Endodermal cell (in vitro differentiated cells): ENCODE measurements at regions not wholly inside any gene's neighbourhood (a gene's known extent, or its start where the extent isn't known, plus 50 kb on each side); places are given as distances from the start of the nearest gene placed in this dataset.

Experiments
- DNase-seq: peaks from one replicate; pipeline ENCODE4 v3.0.0-alpha.2; 2017
- H3K27ac ChIP-seq: 2 replicates; pipeline ENCODE4 v1.5.1; 2013; ENCODE audit warnings: mild to moderate bottlenecking, low read depth, low read length, moderate library complexity
- H3K27me3 ChIP-seq: 2 replicates; pipeline ENCODE4 v1.6.1; 2013; ENCODE audit warnings: mild to moderate bottlenecking, low read length, moderate library complexity; ENCODE audit not compliant: insufficient read depth, control insufficient read depth, poor library complexity, severe bottlenecking
- H3K36me3 ChIP-seq: 2 replicates; pipeline ENCODE4 v1.7.0; 2013; ENCODE audit warnings: mild to moderate bottlenecking, low read length, moderate library complexity; ENCODE audit not compliant: control insufficient read depth, insufficient read depth
- H3K4me1 ChIP-seq: one replicate; pipeline ENCODE4 v1.7.0; 2013; ENCODE audit warnings: low read length; ENCODE audit not compliant: control insufficient read depth, insufficient read depth
- H3K4me3 ChIP-seq: 2 replicates; pipeline ENCODE4 v1.5.1; 2013; ENCODE audit warnings: mild to moderate bottlenecking, low read length, moderate library complexity
- H3K9ac ChIP-seq: 2 replicates; pipeline ENCODE4 v1.6.1; 2013; ENCODE audit warnings: mild to moderate bottlenecking, low read length, moderate library complexity; ENCODE audit not compliant: poor library complexity, severe bottlenecking; ENCODE audit errors: extremely low read depth
- H3K9me3 ChIP-seq: 2 replicates; pipeline ENCODE4 v1.6.1; 2013; ENCODE audit warnings: mild to moderate bottlenecking, low read length, moderate library complexity; ENCODE audit not compliant: control insufficient read depth
- H3K27ac Mint-ChIP-seq: 2 replicates; pipeline ENCODE4 v1.8.0; 2020; ENCODE audit warnings: mixed read lengths
- H3K27me3 Mint-ChIP-seq: 2 replicates; pipeline ENCODE4 v1.8.0; 2021; ENCODE audit warnings: mild to moderate bottlenecking, mixed read lengths; ENCODE audit not compliant: insufficient read depth
- H3K36me3 Mint-ChIP-seq: 2 replicates; pipeline ENCODE4 v1.8.0; 2020; ENCODE audit warnings: low read depth, mixed read lengths
- H3K4me1 Mint-ChIP-seq: 2 replicates; pipeline ENCODE4 v1.8.0; 2020; ENCODE audit warnings: mixed read lengths
- H3K4me3 Mint-ChIP-seq: 2 replicates; pipeline ENCODE4 v1.8.0; 2020; ENCODE audit warnings: mild to moderate bottlenecking, moderate library complexity, mixed read lengths
- H3K9me3 Mint-ChIP-seq: 2 replicates; pipeline ENCODE4 v1.8.0; 2020; ENCODE audit warnings: mild to moderate bottlenecking, mixed read lengths
- WGBS, 2 experiments: methylation state at CpG; one replicate each; pipeline versions ENCODE4 v1.1.5 to v1.1.7; 2013; ENCODE audit warnings: missing lambda C conversion rate in 2 of 2, mixed read lengths in 1 of 2; ENCODE audit not compliant: insufficient coverage in 1 of 2, insufficient read length in 1 of 2; 5-methylcytosine and 5-hydroxymethylcytosine counted together
- TF ChIP-seq, protein P1 (sequence below): fragments of 200-600 bp; sonication (generic); conservative IDR thresholded peaks from 2 replicates; pipeline ENCODE4 v1.5.0; 2021; ENCODE audit warnings: antibody characterized with exemption, mild to moderate bottlenecking

DNA sequence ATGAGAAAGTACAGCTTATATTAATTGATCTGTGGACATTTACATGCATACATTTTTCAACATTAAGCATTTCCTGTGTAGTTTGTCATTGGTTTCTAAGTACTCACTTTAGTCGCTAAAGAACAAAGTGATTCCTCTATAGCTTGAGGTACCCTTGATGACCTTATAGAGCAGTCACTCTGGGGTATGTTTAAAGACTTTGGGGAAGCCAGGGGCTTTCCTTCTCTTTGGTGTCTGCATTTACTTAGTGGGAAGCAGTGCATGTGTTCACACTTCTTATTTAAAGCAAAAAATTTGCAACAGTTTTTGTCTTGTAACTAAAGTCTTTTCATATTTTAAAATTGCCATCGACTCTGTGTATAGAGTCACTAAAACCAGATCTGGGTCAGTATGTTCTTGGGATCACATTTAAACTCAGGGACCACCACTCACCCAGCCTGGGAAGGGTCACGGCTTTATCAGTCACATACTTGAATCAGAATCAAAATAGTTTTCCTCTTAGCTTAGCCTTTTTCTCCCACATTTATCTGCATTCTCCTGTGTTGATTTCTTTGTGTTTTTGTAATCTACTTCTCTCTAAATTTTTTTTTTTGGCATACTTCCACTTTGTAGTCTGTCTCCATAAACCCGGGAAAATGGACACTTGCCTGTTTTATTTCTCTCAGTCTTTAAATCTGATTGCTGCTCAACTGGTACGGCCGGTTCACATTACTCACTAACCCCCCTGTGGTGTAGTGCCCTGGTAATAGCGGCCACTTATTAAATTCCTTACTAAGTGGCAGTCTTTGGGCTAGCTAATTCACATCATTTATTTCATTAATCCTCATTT is 143.9 kb upstream of the FBN2 start:
- Mint-ChIP-seq H3K36me3 (no peaks in the 10 kb centered on the region), H3K4me3 (no peak overlapping the region), H3K27me3 (no peaks in the 10 kb centered on the region), H3K27ac (peak overlapping the region; percentile 30), H3K9me3 (no peaks in the 10 kb centered on the region), H3K4me1 (peaks cover 18% of the 10 kb centered on the region)
- H3K27me3 ChIP-seq, result no peaks in the 10 kb centered on the region
- 48 to 60% methylated on average over 4 to 7 of the region's 7 CpGs for WGBS, 2 experiments
- no peak overlapping the region for H3K27ac ChIP-seq
- H3K36me3 ChIP-seq, result no peaks in the 10 kb centered on the region
- H3K9me3 ChIP-seq, result peaks cover 3% of the 10 kb centered on the region
- no peak overlapping the region for H3K4me3 ChIP-seq
- H3K4me1 ChIP-seq, result no peaks in the 10 kb centered on the region
- TF ChIP-seq, protein P1, sequence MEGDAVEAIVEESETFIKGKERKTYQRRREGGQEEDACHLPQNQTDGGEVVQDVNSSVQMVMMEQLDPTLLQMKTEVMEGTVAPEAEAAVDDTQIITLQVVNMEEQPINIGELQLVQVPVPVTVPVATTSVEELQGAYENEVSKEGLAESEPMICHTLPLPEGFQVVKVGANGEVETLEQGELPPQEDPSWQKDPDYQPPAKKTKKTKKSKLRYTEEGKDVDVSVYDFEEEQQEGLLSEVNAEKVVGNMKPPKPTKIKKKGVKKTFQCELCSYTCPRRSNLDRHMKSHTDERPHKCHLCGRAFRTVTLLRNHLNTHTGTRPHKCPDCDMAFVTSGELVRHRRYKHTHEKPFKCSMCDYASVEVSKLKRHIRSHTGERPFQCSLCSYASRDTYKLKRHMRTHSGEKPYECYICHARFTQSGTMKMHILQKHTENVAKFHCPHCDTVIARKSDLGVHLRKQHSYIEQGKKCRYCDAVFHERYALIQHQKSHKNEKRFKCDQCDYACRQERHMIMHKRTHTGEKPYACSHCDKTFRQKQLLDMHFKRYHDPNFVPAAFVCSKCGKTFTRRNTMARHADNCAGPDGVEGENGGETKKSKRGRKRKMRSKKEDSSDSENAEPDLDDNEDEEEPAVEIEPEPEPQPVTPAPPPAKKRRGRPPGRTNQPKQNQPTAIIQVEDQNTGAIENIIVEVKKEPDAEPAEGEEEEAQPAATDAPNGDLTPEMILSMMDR, result no peak
- DNase-seq, result peak; percentile 59
- H3K9ac ChIP-seq, result no peak overlapping the region

DNA sequence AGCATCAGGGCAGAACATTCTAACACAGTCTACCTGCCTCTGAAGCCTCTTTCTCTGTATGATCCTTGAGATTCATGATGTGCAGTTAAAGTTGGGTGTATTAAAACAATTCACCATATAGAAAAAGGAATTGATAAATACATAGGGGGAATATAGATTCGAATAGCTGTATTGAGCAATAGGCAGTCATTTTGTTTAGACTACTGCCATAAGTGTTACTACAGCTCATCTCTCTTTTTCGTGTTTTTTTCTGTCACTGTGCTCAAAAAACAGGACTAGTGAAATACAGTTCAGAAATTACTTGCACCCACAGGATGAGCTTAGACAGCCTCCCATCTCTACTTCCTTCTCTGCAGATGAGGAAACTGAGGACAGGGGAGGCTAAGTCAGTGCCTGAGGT is 144.6 kb upstream of the FBN2 start:
- Mint-ChIP-seq H3K27me3 (no peaks in the 10 kb centered on the region), H3K4me1 (peaks cover 18% of the 10 kb centered on the region), H3K36me3 (no peaks in the 10 kb centered on the region), H3K9me3 (no peaks in the 10 kb centered on the region), H3K27ac (no peak overlapping the region), H3K4me3 (no peak overlapping the region)
- no peak overlapping the region for H3K9ac ChIP-seq
- no peak for DNase-seq
- TF ChIP-seq, protein P1, result no peak
- no peaks in the 10 kb centered on the region for H3K27me3 ChIP-seq
- no peak overlapping the region for H3K4me3 ChIP-seq
- WGBS, 2 experiments, result 87% methylated on average over 2 of the region's 2 CpGs; no CpG with 5 or more reads in 1 of the 2 experiments
- no peaks in the 10 kb centered on the region for H3K36me3 ChIP-seq
- H3K27ac ChIP-seq, result no peak overlapping the region
- H3K9me3 ChIP-seq, result no peaks in the 10 kb centered on the region
- H3K4me1 ChIP-seq, result no peaks in the 10 kb centered on the region

DNA sequence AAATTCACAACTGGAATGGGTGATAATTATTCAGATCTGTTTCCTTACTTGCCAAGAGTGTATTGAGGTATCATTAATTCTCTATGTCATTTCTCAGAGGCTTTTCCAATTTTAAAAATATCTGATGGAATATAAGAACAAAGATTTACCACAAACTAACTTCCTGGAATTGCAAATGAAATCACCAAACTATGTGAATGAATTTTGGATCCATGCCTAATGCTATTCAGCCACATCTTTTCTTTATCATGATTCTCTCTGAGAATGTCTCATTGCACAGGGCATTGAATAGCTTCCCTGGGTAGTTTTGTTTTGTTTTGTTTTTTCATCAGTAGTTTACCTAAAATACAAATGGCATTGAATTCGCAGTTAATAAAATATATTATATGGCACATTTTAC is 146.9 kb upstream of the FBN2 start:
- no CpG with 5 or more reads among the region's 1 CpG for WGBS, 2 experiments
- Mint-ChIP-seq H3K4me3 (no peak overlapping the region), H3K27me3 (no peaks in the 10 kb centered on the region), H3K9me3 (no peaks in the 10 kb centered on the region), H3K4me1 (peaks cover 4% of the 10 kb centered on the region), H3K36me3 (no peaks in the 10 kb centered on the region), H3K27ac (no peak overlapping the region)
- DNase-seq, result no peak
- H3K4me3 ChIP-seq, result no peak overlapping the region
- H3K4me1 ChIP-seq, result no peaks in the 10 kb centered on the region
- no peaks in the 10 kb centered on the region for H3K27me3 ChIP-seq
- no peaks in the 10 kb centered on the region for H3K36me3 ChIP-seq
- TF ChIP-seq, protein P1, result no peak
- H3K27ac ChIP-seq, result no peak overlapping the region
- no peak overlapping the region for H3K9ac ChIP-seq
- no peaks in the 10 kb centered on the region for H3K9me3 ChIP-seq
